ENCODE measurements at regions not wholly inside any gene's neighbourhood (a gene's known extent, or its start where the extent isn't known, plus 50 kb on each side); places are given as distances from the start of the nearest gene placed in this dataset.
"Not testable (repeated sequence)": the region's sequence is repeated elsewhere in the genome, so short reads cannot be mapped to it uniquely, and the experiment has no call there.

DNA sequence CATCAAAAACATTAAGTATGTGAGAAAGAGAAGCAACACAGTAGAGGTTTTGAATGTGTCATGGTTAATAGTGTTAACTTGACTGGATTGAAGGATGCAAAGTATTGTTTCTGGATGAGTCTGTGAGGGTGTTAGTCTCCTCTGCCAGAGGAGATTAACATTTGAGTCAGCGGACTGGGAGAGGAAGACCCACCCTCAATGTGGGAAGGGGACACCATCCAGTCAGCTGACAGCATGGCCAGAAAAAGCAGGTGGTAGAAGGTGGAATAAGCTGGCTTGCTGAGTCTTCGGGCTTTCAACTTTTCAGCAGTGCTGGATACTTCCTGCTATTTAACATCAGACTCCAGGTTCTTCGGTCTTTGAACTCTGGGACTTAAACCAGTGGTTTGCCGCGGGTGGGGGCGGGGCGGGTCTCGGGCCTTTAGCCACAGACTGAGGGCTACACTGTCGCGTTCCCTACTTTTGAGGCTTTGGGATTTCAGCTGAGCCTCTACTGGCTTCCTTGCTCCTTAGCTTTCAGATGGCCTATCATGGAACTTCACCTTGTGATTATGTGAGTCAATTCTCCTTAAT lies 309.9 kb upstream of the ST8SIA4 start:
- no peaks in the 10 kb centered on the region for H3K27me3 ChIP-seq (replicated peaks; ENCODE audit: control insufficient read depth, insufficient read depth, low read length)
- no peak for DNase-seq (ENCODE audit: extremely low read depth, insufficient read length)
- H3K4me3 ChIP-seq (replicated peaks; ENCODE audit: low read depth, low read length) = no peak overlapping the region
- TF ChIP-seq, protein P1, sequence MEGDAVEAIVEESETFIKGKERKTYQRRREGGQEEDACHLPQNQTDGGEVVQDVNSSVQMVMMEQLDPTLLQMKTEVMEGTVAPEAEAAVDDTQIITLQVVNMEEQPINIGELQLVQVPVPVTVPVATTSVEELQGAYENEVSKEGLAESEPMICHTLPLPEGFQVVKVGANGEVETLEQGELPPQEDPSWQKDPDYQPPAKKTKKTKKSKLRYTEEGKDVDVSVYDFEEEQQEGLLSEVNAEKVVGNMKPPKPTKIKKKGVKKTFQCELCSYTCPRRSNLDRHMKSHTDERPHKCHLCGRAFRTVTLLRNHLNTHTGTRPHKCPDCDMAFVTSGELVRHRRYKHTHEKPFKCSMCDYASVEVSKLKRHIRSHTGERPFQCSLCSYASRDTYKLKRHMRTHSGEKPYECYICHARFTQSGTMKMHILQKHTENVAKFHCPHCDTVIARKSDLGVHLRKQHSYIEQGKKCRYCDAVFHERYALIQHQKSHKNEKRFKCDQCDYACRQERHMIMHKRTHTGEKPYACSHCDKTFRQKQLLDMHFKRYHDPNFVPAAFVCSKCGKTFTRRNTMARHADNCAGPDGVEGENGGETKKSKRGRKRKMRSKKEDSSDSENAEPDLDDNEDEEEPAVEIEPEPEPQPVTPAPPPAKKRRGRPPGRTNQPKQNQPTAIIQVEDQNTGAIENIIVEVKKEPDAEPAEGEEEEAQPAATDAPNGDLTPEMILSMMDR (IDR thresholded peaks at IDR 0.05; ENCODE audit: insufficient read depth, low read length, poor library complexity, severe bottlenecking) = no peak
- no peaks in the 10 kb centered on the region for H3K36me3 ChIP-seq (ENCODE audit: control insufficient read depth, insufficient read depth, low read length)

DNA sequence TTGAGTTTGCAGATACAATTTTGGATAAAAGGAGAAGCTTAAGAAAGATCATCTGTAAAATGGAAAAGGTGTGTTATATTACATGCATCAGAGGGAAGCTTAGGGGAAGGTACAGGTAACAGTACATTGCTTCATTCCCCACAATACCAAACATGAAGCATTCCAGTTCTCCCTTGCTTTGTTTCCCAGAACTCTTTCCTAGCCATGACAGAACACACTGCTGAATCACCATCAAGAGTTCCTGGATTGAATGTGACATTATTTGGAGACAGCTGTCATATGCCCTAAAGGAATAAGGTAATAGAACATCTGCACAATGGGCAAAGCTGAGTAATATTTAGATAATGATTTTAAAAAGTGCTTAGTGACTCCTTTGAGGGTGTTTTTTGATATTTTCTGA lies 303.5 kb upstream of the ST8SIA4 start:
- no peak for DNase-seq (ENCODE audit: extremely low read depth, insufficient read length)
- Histone ChIP-seq H3K4me3 (replicated peaks; ENCODE audit: low read depth, low read length) (no peak overlapping the region), H3K27me3 (replicated peaks; ENCODE audit: control insufficient read depth, insufficient read depth, low read length) (no peaks in the 10 kb centered on the region), H3K36me3 (ENCODE audit: control insufficient read depth, insufficient read depth, low read length) (no peaks in the 10 kb centered on the region)
- TF ChIP-seq, protein P1 (IDR thresholded peaks at IDR 0.05; ENCODE audit: insufficient read depth, low read length, poor library complexity, severe bottlenecking) = no peak

DNA sequence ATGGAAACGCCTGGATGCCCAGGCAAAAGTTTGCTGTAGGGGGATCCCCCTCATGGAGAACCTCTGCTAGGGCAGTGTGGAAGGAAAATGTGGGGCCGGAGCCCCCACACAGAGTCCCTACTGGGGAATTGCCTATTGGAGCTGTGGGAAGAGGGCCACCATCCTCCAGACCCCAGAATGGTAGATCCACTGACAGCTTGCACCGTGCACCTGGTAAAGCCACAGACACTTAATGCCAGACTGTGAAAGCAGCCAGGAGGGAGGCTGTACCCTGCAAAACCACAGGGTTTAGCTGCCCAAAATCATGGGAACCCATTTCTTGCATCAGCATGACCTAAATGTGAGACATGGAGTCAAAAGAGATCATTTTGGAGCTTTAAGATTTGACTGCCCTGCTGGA lies 302.0 kb upstream of the ST8SIA4 start:
- not testable (repeated sequence) for DNase-seq (ENCODE audit: extremely low read depth, insufficient read length); H3K27me3 ChIP-seq (replicated peaks; ENCODE audit: control insufficient read depth, insufficient read depth, low read length); H3K36me3 ChIP-seq (ENCODE audit: control insufficient read depth, insufficient read depth, low read length); H3K4me3 ChIP-seq (replicated peaks; ENCODE audit: low read depth, low read length)

DNA sequence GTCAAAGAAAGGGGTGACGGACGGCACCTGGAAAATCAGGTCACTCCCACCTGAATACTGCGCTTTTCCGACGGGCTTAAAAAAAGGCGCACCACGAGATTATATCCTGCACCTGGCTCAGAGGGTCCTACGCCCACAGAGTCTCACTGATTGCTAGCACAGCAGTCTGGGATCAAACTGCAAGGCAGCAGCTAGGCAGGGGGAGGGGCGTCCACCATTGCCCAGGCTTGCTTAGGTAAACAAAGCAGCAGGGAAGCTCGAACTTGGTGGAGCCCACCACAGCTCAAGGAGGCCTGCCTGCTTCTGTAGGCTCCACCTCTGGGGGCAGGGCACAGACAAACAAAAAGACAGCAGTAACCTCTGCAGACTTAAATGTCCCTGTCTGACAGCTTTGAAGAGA lies 277.3 kb upstream of the ST8SIA4 start:
- not testable (repeated sequence) for H3K4me3 ChIP-seq (replicated peaks; ENCODE audit: low read depth, low read length); H3K36me3 ChIP-seq (ENCODE audit: control insufficient read depth, insufficient read depth, low read length); DNase-seq (ENCODE audit: extremely low read depth, insufficient read length); H3K27me3 ChIP-seq (replicated peaks; ENCODE audit: control insufficient read depth, insufficient read depth, low read length)

DNA sequence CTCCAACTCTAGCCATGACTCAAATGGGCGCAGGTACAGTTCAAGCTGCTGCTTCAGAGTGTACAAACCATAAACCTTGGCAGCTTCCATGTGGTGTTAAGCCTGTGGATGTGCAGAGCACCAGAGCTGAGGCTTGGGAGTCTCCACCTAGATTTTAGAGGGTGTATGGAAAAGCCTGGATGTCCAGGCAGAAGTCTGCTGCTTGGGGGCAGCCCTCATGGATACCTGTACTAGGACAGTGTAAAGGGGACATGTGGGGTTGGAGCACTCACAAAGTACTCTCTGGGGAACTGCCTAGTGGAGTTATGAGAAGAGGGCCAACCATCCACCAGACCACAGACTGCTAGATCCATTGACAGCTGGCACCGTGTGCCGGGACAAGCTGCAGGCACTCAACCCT lies 273.5 kb upstream of the ST8SIA4 start:
- no peaks in the 10 kb centered on the region for H3K27me3 ChIP-seq (replicated peaks; ENCODE audit: control insufficient read depth, insufficient read depth, low read length)

DNA sequence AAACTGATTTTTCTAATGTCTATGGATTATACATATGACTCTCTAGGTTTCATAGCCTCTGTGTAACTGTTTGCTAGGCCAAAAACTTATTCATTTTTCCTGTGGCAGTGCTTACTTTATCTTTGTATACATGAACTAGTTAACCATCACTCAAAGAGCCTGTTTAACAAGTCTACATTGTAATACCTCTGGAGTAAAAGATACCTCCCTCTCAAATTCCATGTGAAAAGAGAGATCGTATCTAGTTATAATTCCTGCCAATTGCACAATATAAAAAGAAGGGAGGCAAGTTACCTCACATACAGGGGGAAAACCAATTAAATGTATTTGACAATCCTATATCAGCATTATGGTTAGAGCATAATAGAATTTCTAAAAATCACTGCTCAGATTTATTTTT lies 271.9 kb upstream of the ST8SIA4 start:
- no peak for DNase-seq (ENCODE audit: extremely low read depth, insufficient read length)
- Histone ChIP-seq H3K36me3 (ENCODE audit: control insufficient read depth, insufficient read depth, low read length) (no peaks in the 10 kb centered on the region), H3K4me3 (replicated peaks; ENCODE audit: low read depth, low read length) (no peak overlapping the region), H3K27me3 (replicated peaks; ENCODE audit: control insufficient read depth, insufficient read depth, low read length) (no peaks in the 10 kb centered on the region)
- TF ChIP-seq, protein P1 (IDR thresholded peaks at IDR 0.05; ENCODE audit: insufficient read depth, low read length, poor library complexity, severe bottlenecking) = no peak

More for the DNA sequence above, 273.5 kb upstream of the ST8SIA4 start:
- TF ChIP-seq, protein P1 (IDR thresholded peaks at IDR 0.05; ENCODE audit: insufficient read depth, low read length, poor library complexity, severe bottlenecking) = no peak
- no peak for DNase-seq (ENCODE audit: extremely low read depth, insufficient read length)
- no peaks in the 10 kb centered on the region for H3K36me3 ChIP-seq (ENCODE audit: control insufficient read depth, insufficient read depth, low read length)
- H3K4me3 ChIP-seq (replicated peaks; ENCODE audit: low read depth, low read length) = no peak overlapping the region

DNA sequence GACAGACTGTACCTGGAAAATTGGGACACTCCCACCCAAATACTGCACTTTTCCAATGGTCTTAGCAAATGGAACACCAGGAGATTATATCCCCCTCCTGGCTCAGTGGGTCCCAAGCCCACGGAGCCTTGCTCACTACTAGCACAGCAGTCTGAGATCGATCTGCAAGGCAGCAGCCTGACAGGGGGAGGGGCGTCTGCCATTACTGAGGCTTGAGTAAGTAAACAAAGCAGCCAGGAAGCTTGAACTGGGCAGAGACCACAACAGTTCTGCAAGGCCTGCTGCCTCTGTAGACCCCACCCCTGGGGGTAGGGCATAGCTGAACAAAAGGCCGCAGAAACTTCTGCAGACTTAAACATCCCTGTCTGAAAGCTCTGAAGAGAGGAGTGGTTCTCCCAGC lies 260.0 kb upstream of the ST8SIA4 start:
- no peak overlapping the region for H3K4me3 ChIP-seq (replicated peaks; ENCODE audit: low read depth, low read length)
- no peaks in the 10 kb centered on the region for H3K27me3 ChIP-seq (replicated peaks; ENCODE audit: control insufficient read depth, insufficient read depth, low read length)
- no peak for DNase-seq (ENCODE audit: extremely low read depth, insufficient read length)
- TF ChIP-seq, protein P1 (IDR thresholded peaks at IDR 0.05; ENCODE audit: insufficient read depth, low read length, poor library complexity, severe bottlenecking) = no peak
- no peaks in the 10 kb centered on the region for H3K36me3 ChIP-seq (ENCODE audit: control insufficient read depth, insufficient read depth, low read length)

All from GM06990 (cell line).